Peyer's patch (tissue), 4 donors: ENCODE measurements at regions not wholly inside any gene's neighbourhood (a gene's known extent, or its start where the extent isn't known, plus 50 kb on each side); places are given as distances from the start of the nearest gene placed in this dataset.

Source experiments
- POLR2A ChIP-seq, 2 donors: fragments of 450-650 bp; IDR thresholded peaks; one replicate each; pipeline ENCODE4 v1.5.1; 2017; ENCODE audit warnings: antibody characterized with exemption in 2 of 2, mild to moderate bottlenecking in 2 of 2, moderate library complexity in 2 of 2
- TF ChIP-seq, protein P1 (sequence below), 6 experiments: fragments of 450-650 bp in 4 of 6; fragments of 200-600 bp in 2 of 6; sonication (generic) in 1 of 6; IDR thresholded peaks; one replicate each; pipeline ENCODE4 v1.5.1; 2017 to 2019; ENCODE audit warnings: antibody characterized with exemption in 6 of 6, mild to moderate bottlenecking in 3 of 6, moderate library complexity in 1 of 6

DNA sequence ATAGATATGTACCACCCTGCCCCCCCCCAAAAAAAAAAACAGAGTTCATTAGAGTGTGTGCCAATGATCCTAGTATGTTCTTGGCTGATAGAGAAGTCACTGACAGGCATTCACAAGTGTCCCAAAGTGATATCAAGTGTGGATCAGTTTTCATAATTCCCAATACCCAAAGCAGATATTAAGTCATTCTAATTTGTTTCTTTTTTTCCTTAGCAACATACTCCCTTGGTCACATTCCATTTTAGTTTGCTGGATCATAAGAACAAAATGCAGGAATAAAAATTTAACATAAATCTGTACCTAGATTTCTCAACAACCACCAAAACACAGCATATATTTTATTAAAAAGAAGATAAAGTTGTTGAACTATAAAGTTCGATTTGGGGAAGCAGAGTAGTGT, 129.8 kb upstream of the PALMD start:
- TF ChIP-seq, protein P1, sequence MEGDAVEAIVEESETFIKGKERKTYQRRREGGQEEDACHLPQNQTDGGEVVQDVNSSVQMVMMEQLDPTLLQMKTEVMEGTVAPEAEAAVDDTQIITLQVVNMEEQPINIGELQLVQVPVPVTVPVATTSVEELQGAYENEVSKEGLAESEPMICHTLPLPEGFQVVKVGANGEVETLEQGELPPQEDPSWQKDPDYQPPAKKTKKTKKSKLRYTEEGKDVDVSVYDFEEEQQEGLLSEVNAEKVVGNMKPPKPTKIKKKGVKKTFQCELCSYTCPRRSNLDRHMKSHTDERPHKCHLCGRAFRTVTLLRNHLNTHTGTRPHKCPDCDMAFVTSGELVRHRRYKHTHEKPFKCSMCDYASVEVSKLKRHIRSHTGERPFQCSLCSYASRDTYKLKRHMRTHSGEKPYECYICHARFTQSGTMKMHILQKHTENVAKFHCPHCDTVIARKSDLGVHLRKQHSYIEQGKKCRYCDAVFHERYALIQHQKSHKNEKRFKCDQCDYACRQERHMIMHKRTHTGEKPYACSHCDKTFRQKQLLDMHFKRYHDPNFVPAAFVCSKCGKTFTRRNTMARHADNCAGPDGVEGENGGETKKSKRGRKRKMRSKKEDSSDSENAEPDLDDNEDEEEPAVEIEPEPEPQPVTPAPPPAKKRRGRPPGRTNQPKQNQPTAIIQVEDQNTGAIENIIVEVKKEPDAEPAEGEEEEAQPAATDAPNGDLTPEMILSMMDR (IDR thresholded peaks at IDR 0.05) = no peak
- TF ChIP-seq POLR2A (IDR thresholded peaks at IDR 0.05) = no peak
